Fibroblast of pulmonary artery (primary cell): ENCODE measurements at regions not wholly inside any gene's neighbourhood (a gene's known extent, or its start where the extent isn't known, plus 50 kb on each side); places are given as distances from the start of the nearest gene placed in this dataset.
A peak's percentile ranks its signal among the peaks of the same experiment; 100 is the strongest.

Source experiments
- DNase-seq: peaks from one replicate; pipeline ENCODE4 v3.0.0-alpha.2; 2010; ENCODE audit warnings: low read depth
- H3K4me3 ChIP-seq: replicated peaks from 2 replicates; pipeline ENCODE4 v1.5.1; 2011; ENCODE audit warnings: low read depth, mild to moderate bottlenecking, control low read depth, low read length, moderate library complexity
- TF ChIP-seq, protein P1 (sequence below): IDR thresholded peaks from 2 replicates; pipeline ENCODE4 v1.5.1; 2011; ENCODE audit warnings: mild to moderate bottlenecking, control low read depth, low read length, inconsistent platforms; ENCODE audit errors: missing control alignments

DNA sequence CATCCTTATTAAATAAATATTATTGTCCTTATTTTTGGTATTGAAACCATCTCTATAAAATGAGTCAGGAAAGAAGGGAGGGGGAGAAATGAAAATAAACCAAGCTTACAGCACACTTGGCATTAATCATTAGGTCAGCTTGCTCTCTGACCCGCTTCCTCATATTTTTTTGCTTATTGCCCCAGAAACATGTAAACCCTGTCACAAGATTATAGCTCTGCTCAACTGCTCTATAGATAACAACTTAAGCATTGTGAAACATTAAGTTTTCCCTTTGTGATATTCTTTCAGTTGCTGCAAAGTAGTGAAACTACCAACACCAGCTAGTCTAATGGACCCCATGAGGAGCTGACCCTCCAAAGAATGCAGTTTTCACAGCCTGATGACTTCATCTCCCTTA lies 819.5 kb downstream of the SLC16A7 start:
- DNase-seq = peak; percentile 22
- TF ChIP-seq, protein P1, sequence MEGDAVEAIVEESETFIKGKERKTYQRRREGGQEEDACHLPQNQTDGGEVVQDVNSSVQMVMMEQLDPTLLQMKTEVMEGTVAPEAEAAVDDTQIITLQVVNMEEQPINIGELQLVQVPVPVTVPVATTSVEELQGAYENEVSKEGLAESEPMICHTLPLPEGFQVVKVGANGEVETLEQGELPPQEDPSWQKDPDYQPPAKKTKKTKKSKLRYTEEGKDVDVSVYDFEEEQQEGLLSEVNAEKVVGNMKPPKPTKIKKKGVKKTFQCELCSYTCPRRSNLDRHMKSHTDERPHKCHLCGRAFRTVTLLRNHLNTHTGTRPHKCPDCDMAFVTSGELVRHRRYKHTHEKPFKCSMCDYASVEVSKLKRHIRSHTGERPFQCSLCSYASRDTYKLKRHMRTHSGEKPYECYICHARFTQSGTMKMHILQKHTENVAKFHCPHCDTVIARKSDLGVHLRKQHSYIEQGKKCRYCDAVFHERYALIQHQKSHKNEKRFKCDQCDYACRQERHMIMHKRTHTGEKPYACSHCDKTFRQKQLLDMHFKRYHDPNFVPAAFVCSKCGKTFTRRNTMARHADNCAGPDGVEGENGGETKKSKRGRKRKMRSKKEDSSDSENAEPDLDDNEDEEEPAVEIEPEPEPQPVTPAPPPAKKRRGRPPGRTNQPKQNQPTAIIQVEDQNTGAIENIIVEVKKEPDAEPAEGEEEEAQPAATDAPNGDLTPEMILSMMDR = no peak
- H3K4me3 ChIP-seq = no peak overlapping the region

GRCh38 chr12:60419986-60420385 lies 824.2 kb downstream of the SLC16A7 start:
- TF ChIP-seq, protein P1 = no peak
- H3K4me3 ChIP-seq = no peak overlapping the region
- DNase-seq = no peak

DNA sequence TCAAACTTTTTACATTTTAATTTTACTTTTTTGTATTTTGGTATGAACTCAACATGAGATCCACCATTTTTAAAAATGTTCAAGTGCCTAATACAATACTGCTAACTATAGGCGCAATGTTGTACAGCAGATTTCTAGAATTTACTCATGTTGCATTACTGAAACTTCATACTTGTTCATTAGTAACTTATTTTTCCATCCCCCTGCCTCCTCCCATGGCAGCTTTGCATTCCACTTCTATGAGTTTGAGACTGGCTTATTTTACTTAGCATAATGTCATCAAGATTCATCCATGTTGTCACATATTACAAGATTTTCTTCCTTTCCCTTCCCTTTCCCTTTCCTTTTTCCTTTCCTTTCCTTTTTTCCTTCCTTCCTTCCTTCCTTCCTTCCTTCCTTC lies 825.9 kb downstream of the SLC16A7 start:
- H3K4me3 ChIP-seq = no peak overlapping the region
- TF ChIP-seq, protein P1 = no peak
- DNase-seq = no peak

DNA sequence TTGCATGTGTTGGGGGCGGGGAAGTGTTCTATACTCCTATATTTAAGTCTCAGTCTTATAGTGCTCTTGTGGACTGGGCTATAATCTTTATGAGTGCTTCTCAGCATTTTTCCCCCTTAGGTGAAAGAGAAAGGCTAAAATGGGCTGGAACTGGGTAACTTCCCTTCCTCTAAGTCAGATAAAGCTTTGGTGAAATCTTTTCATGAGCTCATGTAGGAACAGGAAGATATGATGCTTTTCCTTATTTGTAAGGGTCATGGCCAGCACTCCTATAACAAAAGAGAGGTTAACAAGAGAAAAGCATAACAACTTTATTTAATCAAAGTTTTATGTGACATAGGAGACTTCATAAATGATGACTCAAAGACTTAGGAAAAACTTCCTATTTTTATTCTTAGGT lies 841.5 kb downstream of the SLC16A7 start:
- TF ChIP-seq, protein P1 = no peak
- DNase-seq = no peak

DNA sequence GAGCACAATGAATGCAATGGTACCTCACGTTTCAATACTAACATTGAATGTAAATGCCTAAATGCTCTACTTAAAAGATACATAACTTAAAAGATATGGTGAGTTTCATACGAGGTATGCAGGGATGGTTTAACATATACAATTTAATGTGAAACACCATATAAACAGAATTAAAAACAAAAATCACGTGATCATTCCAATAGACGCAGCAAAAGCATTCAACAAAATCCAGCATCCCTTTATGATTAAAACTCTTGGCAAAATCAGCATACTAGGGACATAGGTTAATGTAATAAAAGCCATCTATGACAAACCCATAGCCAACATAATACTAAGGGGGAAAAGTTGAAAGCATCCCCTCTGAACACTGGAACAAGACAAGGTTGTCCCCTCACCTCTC lies 845.7 kb downstream of the SLC16A7 start:
- no peak overlapping the region for H3K4me3 ChIP-seq
- TF ChIP-seq, protein P1 = no peak
- no peak for DNase-seq

More for the DNA sequence above, 841.5 kb downstream of the SLC16A7 start:
- H3K4me3 ChIP-seq = no peak overlapping the region

- no peak for DNase-seq
- H3K4me3 ChIP-seq = no peak overlapping the region
- TF ChIP-seq, protein P1 = no peak
Measured at GRCh38 chr12:60451457-60451856, 855.6 kb downstream of the SLC16A7 start.

DNA sequence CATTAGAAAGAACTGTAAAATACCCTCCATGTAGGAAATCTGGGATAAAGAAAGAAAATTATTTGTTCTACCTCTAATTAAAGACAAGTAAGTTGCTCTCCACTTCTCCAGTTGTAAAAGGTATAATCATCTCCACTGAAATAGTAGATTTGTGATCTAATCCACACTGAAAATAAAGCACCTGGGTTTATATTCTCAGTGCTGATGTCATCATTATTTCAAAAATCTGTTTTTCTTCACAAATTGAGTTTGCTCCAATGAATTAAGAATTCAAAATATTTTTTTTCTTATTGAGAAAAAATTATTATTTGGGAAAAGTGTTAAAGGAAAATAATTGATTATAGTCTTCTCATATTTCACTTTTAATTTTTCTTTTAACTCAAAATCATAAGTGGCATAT lies 869.2 kb downstream of the SLC16A7 start:
- H3K4me3 ChIP-seq = no peak overlapping the region
- TF ChIP-seq, protein P1 = no peak
- no peak for DNase-seq
